Memory B cell (primary cell): ENCODE measurements at regions not wholly inside any gene's neighbourhood (a gene's known extent, or its start where the extent isn't known, plus 50 kb on each side); places are given as distances from the start of the nearest gene placed in this dataset.

Source experiments
- ATAC-seq: fragments of 150-1000 bp; cut with Tn5 transposase; 2 replicates; pipeline ENCODE4 v1.10.0; 2021; ENCODE audit warnings: low read depth, mild to moderate bottlenecking, moderate library complexity
- DNase-seq, 2 donors: peaks; one replicate each; pipeline ENCODE4 v3.0.0; 2022; ENCODE audit warnings: low spot score in 2 of 2
- H3K27ac Mint-ChIP-seq: one replicate; pipeline ENCODE4 v1.8.0; 2022; ENCODE audit warnings: mild to moderate bottlenecking, moderate library complexity, mixed read lengths
- H3K27me3 Mint-ChIP-seq: one replicate; pipeline ENCODE4 v1.8.0; 2022; ENCODE audit warnings: mixed read lengths
- H3K36me3 Mint-ChIP-seq: one replicate; pipeline ENCODE4 v1.8.0; 2022; ENCODE audit warnings: mild to moderate bottlenecking, mixed read lengths
- H3K4me1 Mint-ChIP-seq: one replicate; pipeline ENCODE4 v1.8.0; 2022; ENCODE audit warnings: mixed read lengths
- H3K4me3 Mint-ChIP-seq: one replicate; pipeline ENCODE4 v1.8.0; 2022; ENCODE audit warnings: mild to moderate bottlenecking, moderate library complexity, mixed read lengths
- H3K9me3 Mint-ChIP-seq: one replicate; pipeline ENCODE4 v1.8.0; 2022; ENCODE audit warnings: mixed read lengths

DNA sequence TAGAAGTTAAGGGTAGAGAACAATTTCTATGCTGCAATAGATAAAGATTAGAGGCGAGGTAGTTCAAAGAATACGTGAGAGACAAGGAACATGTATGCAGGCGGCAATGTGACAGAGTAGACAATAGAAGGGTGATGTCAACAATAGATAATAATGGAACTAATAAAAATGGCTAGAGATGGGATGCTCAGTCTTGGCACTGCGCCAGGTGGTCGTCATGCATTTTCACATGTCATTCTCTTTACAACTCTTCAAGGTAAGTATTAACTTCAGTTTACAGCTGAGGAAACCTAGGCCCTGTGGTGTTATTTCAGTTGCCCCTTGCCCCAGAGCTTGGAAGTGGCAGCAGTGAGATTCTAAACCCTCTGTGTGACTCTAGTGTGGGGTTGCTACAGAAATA lies 890.7 kb upstream of the CELF4 start:
- ATAC-seq = no peak
- H3K4me3 Mint-ChIP-seq = no peak overlapping the region
- no peaks in the 10 kb centered on the region for H3K36me3 Mint-ChIP-seq

DNA sequence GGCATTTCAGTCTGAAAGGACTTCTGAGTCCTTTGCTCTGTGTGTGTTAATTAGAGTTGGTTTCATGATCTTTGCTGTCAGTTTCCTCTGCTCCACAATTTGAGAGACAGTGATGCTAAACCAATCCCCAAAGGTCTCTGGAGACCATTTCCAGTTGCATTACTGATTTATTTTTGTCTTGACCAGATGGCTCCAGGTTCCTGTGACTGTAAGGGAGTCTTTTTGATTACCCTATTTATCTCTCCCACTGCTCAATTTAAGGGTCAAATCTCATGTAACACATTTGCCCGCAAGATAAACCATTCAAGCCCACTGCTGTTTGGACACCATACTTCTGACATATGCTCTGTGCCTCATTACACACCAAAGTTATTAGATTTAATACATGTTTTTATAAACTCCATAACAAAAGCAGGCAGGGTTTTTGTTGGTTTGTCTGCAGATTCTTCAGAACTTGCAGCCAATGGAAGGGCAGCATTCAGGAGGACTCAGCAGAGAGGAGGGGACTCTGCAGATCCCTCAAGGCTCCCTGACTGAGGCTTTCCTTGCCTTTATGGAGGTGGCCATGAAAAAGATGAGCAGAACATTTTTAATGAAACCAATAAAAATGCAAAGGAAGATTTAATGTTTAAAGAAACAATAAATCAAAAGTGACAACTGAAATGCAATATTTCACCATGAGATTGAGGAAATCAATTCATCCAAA lies 889.3 kb upstream of the CELF4 start:
- H3K36me3 Mint-ChIP-seq = no peaks in the 10 kb centered on the region
- no peaks in the 10 kb centered on the region for H3K27me3 Mint-ChIP-seq
- DNase-seq (no peak), ATAC-seq (no peak)
- no peak overlapping the region for H3K4me3 Mint-ChIP-seq
- H3K4me1 Mint-ChIP-seq = no peaks in the 10 kb centered on the region
- peaks cover 4% of the 10 kb centered on the region for H3K9me3 Mint-ChIP-seq
- H3K27ac Mint-ChIP-seq = no peak overlapping the region

More for the DNA sequence above, 890.7 kb upstream of the CELF4 start:
- H3K27ac Mint-ChIP-seq = no peak overlapping the region
- no peaks in the 10 kb centered on the region for H3K27me3 Mint-ChIP-seq
- H3K9me3 Mint-ChIP-seq = peaks cover 4% of the 10 kb centered on the region
- DNase-seq = no peak
- H3K4me1 Mint-ChIP-seq = no peaks in the 10 kb centered on the region

DNA sequence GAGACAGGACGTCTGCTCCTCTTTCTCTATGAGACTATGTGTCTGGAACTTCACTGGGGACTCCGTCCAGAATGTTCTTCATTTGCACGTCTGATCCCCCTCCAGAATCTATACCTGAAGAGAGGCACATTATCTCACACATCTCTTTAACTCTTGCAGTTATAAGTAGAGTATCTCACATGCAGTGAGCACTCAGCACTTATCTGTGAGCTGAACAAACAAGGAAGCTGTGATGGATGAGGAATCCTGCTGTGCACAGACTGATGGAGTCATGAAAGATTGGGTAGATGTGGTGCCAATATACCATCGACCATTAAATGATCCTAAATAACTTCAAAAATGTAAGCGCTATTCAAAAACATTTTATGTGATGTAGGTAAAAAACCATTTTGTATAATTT lies 888.3 kb upstream of the CELF4 start:
- H3K4me3 Mint-ChIP-seq = no peak overlapping the region
- H3K36me3 Mint-ChIP-seq = no peaks in the 10 kb centered on the region
- H3K4me1 Mint-ChIP-seq = no peaks in the 10 kb centered on the region
- peaks cover 4% of the 10 kb centered on the region for H3K9me3 Mint-ChIP-seq
- ATAC-seq (no peak), DNase-seq (no peak)
- no peak overlapping the region for H3K27ac Mint-ChIP-seq
- H3K27me3 Mint-ChIP-seq = no peaks in the 10 kb centered on the region

DNA sequence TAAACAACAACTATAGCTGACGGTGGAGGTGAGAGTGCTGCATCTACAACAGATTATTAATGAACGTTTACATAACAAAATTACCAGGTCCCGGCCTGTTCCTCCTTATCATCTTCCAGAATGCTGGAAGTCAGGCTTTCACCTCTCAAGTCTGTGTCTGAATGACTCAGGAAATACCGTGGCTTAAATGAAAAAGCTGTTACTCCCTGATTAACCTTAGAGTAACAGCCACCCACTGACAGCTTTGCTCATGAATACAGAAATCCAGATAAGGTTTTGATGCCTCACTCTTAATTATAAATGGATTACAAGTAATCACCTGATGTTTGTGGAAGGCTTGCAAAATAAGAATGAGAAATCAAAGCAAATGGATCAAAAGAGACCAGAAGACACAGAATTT lies 885.3 kb upstream of the CELF4 start:
- H3K27me3 Mint-ChIP-seq = no peaks in the 10 kb centered on the region
- no peak for ATAC-seq
- no peaks in the 10 kb centered on the region for H3K4me1 Mint-ChIP-seq
- H3K9me3 Mint-ChIP-seq = peaks cover 5% of the 10 kb centered on the region
- no peak overlapping the region for H3K27ac Mint-ChIP-seq
- H3K4me3 Mint-ChIP-seq = no peak overlapping the region
- DNase-seq = no peak
- no peaks in the 10 kb centered on the region for H3K36me3 Mint-ChIP-seq

DNA sequence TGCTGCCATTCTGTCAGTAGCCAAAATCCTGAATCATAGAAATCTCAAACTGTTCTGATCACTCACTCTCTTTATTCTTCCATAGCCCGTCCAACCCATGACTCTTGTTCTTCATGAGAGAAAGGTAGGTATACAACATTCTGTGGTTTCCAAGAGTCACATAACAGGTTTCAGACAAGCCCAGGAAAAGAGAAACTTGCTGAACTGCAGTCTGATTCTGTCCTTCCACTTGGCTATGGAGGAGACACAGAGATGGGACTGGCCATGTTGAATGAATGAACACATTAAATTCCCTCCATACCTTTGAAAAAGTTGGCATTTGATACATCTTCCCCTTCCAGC lies 880.2 kb upstream of the CELF4 start:
- no peak for ATAC-seq
- H3K9me3 Mint-ChIP-seq = peaks cover 4% of the 10 kb centered on the region
- H3K27ac Mint-ChIP-seq = no peak overlapping the region
- H3K4me1 Mint-ChIP-seq = no peaks in the 10 kb centered on the region
- H3K4me3 Mint-ChIP-seq = no peak overlapping the region
- no peaks in the 10 kb centered on the region for H3K27me3 Mint-ChIP-seq
- H3K36me3 Mint-ChIP-seq = no peaks in the 10 kb centered on the region
- DNase-seq = no peak

DNA sequence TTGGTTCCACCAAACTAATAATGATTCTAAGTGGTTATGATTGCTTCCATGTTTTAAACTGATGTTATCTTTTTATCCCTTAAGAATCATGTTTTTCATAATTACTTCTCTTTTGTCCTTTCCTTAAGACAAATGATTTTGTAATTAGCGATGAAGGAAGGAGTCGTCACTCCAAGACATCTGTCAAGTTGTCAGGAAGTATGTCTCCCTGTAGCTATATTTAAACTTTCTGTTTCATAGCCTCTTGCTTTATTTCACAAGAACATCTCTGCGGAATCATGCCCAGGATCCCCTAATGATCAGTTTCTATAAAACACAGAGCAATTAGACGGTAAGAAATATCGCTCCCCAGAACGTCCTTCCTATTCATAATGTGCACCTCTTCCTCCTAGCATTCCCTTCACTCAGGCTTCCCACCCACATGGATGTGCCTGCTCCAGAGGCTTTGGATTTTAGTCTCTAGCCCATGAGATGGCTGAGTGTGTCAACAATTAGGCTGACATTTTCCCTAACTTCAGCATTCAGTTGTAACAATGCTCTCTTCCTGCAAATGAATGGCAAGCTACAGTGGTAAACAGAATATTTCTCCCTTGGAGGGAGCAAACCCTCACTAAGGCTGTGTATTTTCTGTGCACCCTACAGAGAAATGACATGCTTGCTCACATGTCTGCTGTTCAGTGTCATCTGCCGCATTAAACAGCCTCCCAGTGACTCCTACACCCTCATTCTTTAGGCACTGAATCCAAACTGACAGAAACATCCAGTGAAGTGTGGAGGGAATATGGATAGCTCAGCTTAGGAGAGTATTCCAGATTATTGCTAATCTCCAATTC lies 879.6 kb upstream of the CELF4 start:
- Mint-ChIP-seq H3K9me3 (peaks cover 4% of the 10 kb centered on the region), H3K27me3 (no peaks in the 10 kb centered on the region), H3K36me3 (no peaks in the 10 kb centered on the region), H3K27ac (no peak overlapping the region), H3K4me3 (no peak overlapping the region), H3K4me1 (no peaks in the 10 kb centered on the region)
- no peak for ATAC-seq
- no peak for DNase-seq

DNA sequence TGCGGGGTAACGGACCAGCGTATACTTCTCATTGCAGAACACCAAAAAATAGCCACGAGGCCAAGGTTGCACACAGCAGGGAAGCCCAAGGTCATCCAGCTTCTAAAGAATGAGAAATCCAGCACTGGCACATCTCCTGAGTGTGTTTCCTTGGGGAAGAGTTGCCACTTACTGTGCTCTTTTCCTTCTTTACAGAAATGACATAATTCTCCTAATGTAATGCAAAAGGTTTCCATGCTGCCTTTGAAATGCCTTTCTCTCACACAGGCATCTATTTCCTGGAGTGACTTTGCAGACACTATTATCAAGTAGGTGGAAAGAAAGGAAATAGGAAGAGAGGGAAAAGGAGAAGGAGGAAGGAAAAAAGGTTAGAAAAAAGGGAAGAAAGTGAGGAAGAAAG lies 862.1 kb upstream of the CELF4 start:
- Mint-ChIP-seq H3K27ac (no peak overlapping the region), H3K36me3 (no peaks in the 10 kb centered on the region), H3K27me3 (no peaks in the 10 kb centered on the region), H3K4me3 (no peak overlapping the region), H3K9me3 (no peaks in the 10 kb centered on the region), H3K4me1 (no peaks in the 10 kb centered on the region)
- no peak for ATAC-seq
- DNase-seq = no peak

DNA sequence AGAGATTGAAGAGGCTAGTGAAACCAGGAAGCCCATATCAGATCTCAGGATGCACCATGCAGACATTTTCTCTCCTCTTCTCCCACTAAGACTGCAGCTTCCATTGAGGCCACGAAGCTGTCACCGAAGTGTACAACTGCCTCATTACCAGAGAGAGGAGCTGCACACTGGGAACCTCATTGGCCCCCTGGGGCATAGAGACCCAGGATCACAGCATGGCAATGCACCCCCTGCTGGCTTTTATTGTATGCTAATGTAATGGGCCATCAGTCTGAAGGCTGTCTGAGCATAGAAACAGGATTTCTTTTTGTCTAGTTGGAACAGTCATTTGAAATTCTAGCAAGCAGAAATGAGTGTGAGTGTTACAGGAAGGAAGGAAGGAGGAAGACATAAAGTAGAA lies 861.6 kb upstream of the CELF4 start:
- Mint-ChIP-seq H3K4me3 (no peak overlapping the region), H3K9me3 (no peaks in the 10 kb centered on the region), H3K27me3 (no peaks in the 10 kb centered on the region), H3K4me1 (no peaks in the 10 kb centered on the region), H3K36me3 (no peaks in the 10 kb centered on the region), H3K27ac (no peak overlapping the region)
- DNase-seq = no peak
- no peak for ATAC-seq

DNA sequence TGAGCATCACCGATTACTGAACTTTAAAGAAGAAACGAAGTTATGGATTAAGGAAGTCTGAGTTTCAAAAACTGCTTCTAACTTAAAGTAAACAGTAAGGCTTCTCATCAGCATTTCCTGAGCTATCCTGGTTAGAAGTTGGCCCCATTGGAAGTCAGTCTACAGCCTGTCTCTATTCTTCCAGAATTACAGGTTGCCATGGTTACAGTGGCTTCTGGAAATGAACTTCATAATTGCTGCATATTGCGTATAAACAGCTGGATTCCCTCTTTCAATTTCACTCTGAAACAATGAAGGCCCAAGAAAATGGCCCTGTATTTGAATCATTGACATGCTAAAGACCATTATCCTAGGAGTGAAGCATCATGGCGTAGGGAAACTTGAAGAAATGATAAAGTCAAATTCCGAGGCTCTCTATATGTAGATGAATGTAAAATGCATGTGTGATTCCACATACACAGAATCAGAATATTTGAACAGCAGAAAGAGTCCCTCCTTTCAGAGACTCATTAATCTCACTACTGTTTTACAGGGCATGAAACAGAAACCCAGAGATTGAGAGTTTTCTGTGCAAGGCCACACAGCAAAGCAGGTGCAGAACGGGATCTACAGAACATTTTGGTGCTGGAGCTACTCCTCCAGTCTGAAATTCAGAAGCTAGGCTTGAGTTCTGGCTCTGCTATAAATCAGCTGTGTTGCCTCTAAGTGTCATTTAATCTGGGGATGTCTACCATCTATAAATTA lies 856.4 kb upstream of the CELF4 start:
- Mint-ChIP-seq H3K36me3 (no peaks in the 10 kb centered on the region), H3K4me1 (no peaks in the 10 kb centered on the region), H3K4me3 (no peak overlapping the region), H3K27ac (no peak overlapping the region), H3K9me3 (peaks cover 4% of the 10 kb centered on the region), H3K27me3 (no peaks in the 10 kb centered on the region)
- no peak for DNase-seq
- no peak for ATAC-seq

DNA sequence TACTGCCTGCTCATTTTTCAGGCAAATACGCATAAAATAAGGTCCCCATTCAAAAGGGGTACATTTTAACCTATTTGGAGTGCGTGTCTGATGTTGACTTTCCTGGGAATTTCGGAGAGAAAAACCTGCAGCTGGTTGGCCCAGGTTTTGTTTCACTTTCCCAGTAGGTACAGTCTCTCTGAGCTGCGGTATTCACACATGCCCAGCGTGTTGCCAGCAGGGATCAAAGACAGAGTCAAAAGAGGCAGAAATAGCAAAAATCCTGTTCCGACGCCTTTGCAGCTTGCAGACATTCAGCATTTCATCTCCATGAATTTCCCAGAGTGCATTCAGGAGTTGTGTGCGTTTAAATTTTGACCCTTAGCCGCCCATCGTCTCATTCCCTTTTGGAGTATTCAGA lies 855.4 kb upstream of the CELF4 start:
- H3K36me3 Mint-ChIP-seq = no peaks in the 10 kb centered on the region
- no peak for DNase-seq
- no peaks in the 10 kb centered on the region for H3K27me3 Mint-ChIP-seq

DNA sequence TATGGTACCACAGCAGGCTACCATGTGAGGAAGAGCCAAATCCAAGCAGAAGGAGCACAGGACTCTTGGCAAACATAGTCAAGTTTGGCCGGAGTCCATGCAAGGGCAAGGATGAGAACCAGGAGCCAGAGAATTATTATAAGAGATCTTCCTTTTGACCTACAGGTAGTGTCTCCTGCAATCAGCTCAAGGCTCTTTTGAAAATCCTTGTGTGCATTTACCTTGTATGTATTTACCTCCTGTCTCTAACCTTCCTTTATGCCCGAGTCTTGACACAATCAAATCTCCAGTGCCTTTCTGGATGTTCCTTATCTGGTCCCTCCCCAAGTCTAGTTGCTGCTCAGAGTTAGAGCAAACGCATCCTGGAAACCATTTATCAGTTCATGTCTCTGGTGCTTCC lies 855.0 kb upstream of the CELF4 start:
- no peak overlapping the region for H3K27ac Mint-ChIP-seq
- ATAC-seq (no peak), DNase-seq (no peak)
- H3K4me3 Mint-ChIP-seq = no peak overlapping the region
- H3K4me1 Mint-ChIP-seq = no peaks in the 10 kb centered on the region
- no peaks in the 10 kb centered on the region for H3K36me3 Mint-ChIP-seq
- peaks cover 4% of the 10 kb centered on the region for H3K9me3 Mint-ChIP-seq
- H3K27me3 Mint-ChIP-seq = no peaks in the 10 kb centered on the region

More for the DNA sequence above, 855.4 kb upstream of the CELF4 start:
- Mint-ChIP-seq H3K4me3 (no peak overlapping the region), H3K9me3 (peaks cover 4% of the 10 kb centered on the region), H3K4me1 (no peaks in the 10 kb centered on the region), H3K27ac (no peak overlapping the region)
- ATAC-seq = no peak

DNA sequence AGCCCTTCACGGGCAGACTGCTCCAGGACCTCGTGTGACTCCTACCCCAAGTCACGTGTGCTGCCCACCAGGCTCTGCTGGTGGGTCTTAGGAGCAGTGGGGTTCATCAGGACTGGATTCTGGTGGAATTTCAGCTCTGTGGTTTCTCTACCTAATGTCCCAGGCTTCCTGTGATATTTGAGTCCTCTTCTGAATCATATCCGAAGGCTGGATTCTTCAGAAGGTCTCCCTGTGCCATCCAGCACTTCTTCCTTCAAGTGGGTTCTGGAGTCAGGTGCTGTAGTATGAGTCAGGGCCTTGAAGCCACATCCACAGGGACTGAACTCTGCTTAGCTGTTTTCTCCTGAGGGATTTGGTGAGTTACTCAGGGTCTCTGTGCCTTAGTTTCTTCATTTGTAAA lies 850.2 kb upstream of the CELF4 start:
- Mint-ChIP-seq H3K4me1 (no peaks in the 10 kb centered on the region), H3K27me3 (no peaks in the 10 kb centered on the region), H3K27ac (no peak overlapping the region), H3K9me3 (peaks cover 4% of the 10 kb centered on the region), H3K36me3 (no peaks in the 10 kb centered on the region), H3K4me3 (no peak overlapping the region)
- DNase-seq (no peak), ATAC-seq (no peak)

DNA sequence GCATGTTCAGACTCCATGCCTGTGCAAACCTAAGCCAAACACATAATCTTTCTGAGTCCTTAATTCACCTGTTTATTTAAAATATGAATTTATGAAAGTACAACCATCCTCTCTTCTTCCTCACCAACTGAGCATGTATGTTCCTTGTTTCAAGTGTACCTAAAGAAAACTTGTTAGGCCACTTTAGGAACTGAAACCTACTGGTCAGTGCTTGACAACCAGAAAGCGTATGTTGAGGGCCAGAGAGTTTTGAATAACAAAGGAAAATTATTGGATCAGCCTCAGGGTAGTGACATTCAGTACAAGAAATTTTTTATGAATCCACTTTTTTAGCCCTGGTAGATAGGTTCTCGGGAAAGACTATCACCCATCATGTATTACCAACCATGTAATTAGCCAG lies 847.6 kb upstream of the CELF4 start:
- no peak for DNase-seq
- no peak overlapping the region for H3K27ac Mint-ChIP-seq
- H3K4me1 Mint-ChIP-seq = no peaks in the 10 kb centered on the region
- H3K9me3 Mint-ChIP-seq = peaks cover 6% of the 10 kb centered on the region
- no peaks in the 10 kb centered on the region for H3K27me3 Mint-ChIP-seq
- H3K36me3 Mint-ChIP-seq = no peaks in the 10 kb centered on the region
- ATAC-seq = no peak
- no peak overlapping the region for H3K4me3 Mint-ChIP-seq

DNA sequence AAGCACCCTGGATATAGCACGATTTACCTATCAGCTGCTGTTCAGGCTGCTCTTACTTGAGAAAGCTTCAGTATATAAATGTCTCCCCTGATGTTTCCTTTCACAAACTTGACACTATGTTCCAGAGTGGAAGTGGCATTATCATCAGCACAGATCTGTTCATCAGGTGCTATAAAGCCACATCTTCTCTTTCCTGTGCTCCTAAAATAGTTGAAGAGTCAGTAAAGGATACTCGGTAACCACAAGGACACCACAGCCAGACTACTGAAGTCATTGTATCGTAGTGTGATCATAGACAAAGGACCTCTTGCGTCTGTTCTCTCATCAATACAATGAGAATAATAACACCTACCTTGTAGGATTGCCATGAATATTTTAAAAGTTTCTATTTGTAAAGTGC lies 841.0 kb upstream of the CELF4 start:
- no peaks in the 10 kb centered on the region for H3K27me3 Mint-ChIP-seq
- H3K9me3 Mint-ChIP-seq = peaks cover 6% of the 10 kb centered on the region
- H3K4me1 Mint-ChIP-seq = no peaks in the 10 kb centered on the region
- DNase-seq (no peak), ATAC-seq (no peak)
- H3K36me3 Mint-ChIP-seq = no peaks in the 10 kb centered on the region
- H3K4me3 Mint-ChIP-seq = no peak overlapping the region
- H3K27ac Mint-ChIP-seq = no peak overlapping the region
